K562 (cell line): ENCODE measurements at regions not wholly inside any gene's neighbourhood (a gene's known extent, or its start where the extent isn't known, plus 50 kb on each side); places are given as distances from the start of the nearest gene placed in this dataset.

Experiments
- BCOR ChIP-seq: fragments of 450-650 bp; IDR thresholded peaks from 2 replicates; pipeline ENCODE4 v1.6.1; 2016
- CBX3 ChIP-seq, 2 experiments: IDR thresholded peaks; 1 replicate in 1 of 2; 2 replicates in 1 of 2; pipeline ENCODE4 v1.6.1; 2012; ENCODE audit warnings: inconsistent platforms in 2 of 2, low read length in 2 of 2, borderline replicate concordance in 1 of 2, control low read depth in 1 of 2
- CHCHD3 ChIP-seq: fragments of 250-450 bp; sonication (Bioruptor Pico); IDR thresholded peaks from 2 replicates; pipeline ENCODE4 v2.1.2; 2022; ENCODE audit warnings: mild to moderate bottlenecking
- EP300 ChIP-seq: IDR thresholded peaks from 2 replicates; pipeline ENCODE4 v1.6.1; 2012; ENCODE audit warnings: low read length, improper control_type of control experiment
- NRF1 ChIP-seq, 2 experiments: fragments of 450-650 bp; IDR thresholded peaks in 1 of 2; conservative IDR thresholded peaks in 1 of 2; 2 replicates each; pipeline ENCODE4 v1.6.1; 2014; ENCODE audit warnings: mild to moderate bottlenecking in 2 of 2
- ZNF23 ChIP-seq: fragments of 250-450 bp; sonication (Bioruptor Pico); IDR thresholded peaks from 2 replicates; pipeline ENCODE4 v1.4.0; 2020; ENCODE audit warnings: mild to moderate bottlenecking
- ZNF324 ChIP-seq: fragments of 250-450 bp; sonication (Bioruptor Pico); IDR thresholded peaks from 2 replicates; pipeline ENCODE4 v1.4.0; 2020; ENCODE audit warnings: mild to moderate bottlenecking
- ZNF436 ChIP-seq: fragments of 250-450, 450-650 bp; sonication (Bioruptor Pico); formaldehyde crosslinking; IDR thresholded peaks from 2 replicates; pipeline ENCODE4 v1.7.0; 2020; ENCODE audit warnings: mild to moderate bottlenecking
- TF ChIP-seq, protein P1 (sequence below): sonication (generic); formaldehyde crosslinking; IDR thresholded peaks from 2 replicates; pipeline ENCODE4 v1.8.1; 2022; ENCODE audit warnings: missing genetic modification reagents
- TF ChIP-seq, protein P2 (sequence below): fragments of 150-350 bp; IDR thresholded peaks from 2 replicates; pipeline ENCODE4 v1.6.1; 2014; ENCODE audit warnings: low read depth, mild to moderate bottlenecking, low read length, borderline replicate concordance
- TF ChIP-seq, protein P3 (sequence below): sonication (generic); formaldehyde crosslinking; IDR thresholded peaks from 2 replicates; pipeline ENCODE4 v1.8.0; 2022; ENCODE audit warnings: mild to moderate bottlenecking, missing genetic modification reagents

DNA sequence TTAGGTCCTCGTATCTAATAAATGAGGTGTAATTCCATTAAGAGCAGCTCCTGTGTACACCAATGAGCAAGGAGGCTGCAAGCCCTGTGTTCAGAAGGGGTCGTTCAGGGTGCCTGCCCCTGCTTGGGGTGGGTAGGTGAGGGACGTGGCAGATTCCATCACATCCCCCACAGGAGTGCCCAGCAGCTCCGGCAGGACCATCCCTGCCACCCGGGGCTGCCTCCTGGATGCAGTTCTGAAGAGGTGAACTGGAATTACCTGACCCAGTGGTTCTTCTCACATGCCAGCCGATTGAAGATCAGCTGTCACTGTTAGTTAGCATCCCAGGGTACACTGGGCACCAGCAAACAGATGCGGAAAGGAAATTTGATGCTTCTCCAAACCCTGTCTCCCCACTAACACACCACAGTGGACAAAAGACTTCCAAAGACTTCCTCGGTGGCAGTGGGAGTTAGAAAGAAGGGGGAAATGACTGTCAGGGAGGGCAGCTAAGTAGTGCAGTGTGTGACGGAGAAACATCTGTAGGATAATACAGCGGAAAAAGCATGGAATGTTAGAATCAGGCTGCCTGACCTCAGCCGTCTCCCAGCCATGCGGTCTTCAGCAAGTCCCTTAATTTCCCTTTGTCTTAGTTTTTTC lies 313.6 kb upstream of the ZMIZ1 start:
- TF ChIP-seq, protein P1, sequence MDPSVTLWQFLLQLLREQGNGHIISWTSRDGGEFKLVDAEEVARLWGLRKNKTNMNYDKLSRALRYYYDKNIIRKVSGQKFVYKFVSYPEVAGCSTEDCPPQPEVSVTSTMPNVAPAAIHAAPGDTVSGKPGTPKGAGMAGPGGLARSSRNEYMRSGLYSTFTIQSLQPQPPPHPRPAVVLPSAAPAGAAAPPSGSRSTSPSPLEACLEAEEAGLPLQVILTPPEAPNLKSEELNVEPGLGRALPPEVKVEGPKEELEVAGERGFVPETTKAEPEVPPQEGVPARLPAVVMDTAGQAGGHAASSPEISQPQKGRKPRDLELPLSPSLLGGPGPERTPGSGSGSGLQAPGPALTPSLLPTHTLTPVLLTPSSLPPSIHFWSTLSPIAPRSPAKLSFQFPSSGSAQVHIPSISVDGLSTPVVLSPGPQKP: no peak
- TF ChIP-seq, protein P2, sequence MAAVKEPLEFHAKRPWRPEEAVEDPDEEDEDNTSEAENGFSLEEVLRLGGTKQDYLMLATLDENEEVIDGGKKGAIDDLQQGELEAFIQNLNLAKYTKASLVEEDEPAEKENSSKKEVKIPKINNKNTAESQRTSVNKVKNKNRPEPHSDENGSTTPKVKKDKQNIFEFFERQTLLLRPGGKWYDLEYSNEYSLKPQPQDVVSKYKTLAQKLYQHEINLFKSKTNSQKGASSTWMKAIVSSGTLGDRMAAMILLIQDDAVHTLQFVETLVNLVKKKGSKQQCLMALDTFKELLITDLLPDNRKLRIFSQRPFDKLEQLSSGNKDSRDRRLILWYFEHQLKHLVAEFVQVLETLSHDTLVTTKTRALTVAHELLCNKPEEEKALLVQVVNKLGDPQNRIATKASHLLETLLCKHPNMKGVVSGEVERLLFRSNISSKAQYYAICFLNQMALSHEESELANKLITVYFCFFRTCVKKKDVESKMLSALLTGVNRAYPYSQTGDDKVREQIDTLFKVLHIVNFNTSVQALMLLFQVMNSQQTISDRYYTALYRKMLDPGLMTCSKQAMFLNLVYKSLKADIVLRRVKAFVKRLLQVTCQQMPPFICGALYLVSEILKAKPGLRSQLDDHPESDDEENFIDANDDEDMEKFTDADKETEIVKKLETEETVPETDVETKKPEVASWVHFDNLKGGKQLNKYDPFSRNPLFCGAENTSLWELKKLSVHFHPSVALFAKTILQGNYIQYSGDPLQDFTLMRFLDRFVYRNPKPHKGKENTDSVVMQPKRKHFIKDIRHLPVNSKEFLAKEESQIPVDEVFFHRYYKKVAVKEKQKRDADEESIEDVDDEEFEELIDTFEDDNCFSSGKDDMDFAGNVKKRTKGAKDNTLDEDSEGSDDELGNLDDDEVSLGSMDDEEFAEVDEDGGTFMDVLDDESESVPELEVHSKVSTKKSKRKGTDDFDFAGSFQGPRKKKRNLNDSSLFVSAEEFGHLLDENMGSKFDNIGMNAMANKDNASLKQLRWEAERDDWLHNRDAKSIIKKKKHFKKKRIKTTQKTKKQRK: no peak
- TF ChIP-seq ZNF23 (no peak), CBX3 (IDR thresholded peaks at IDR 0.05; ENCODE audit: borderline replicate concordance in 1 of 2, low read length in 2 of 2) (no peak), EP300 (no peak), ZNF324 (CRISPR knock-in tag) (no peak), ZNF436 (CRISPR knock-in tag) (no peak), BCOR (no peak), CHCHD3 (CRISPR knock-in tag) (no peak), NRF1 (conservative IDR thresholded peaks at IDR 0.05 in 1 of 2, IDR thresholded peaks at IDR 0.05 in 1 of 2) (no peak)
- TF ChIP-seq, protein P3, sequence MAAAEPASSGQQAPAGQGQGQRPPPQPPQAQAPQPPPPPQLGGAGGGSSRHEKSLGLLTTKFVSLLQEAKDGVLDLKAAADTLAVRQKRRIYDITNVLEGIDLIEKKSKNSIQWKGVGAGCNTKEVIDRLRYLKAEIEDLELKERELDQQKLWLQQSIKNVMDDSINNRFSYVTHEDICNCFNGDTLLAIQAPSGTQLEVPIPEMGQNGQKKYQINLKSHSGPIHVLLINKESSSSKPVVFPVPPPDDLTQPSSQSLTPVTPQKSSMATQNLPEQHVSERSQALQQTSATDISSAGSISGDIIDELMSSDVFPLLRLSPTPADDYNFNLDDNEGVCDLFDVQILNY (CRISPR knock-in tag): no peak
